ENCODE measurements at regions not wholly inside any gene's neighbourhood (a gene's known extent, or its start where the extent isn't known, plus 50 kb on each side); places are given as distances from the start of the nearest gene placed in this dataset.

GRCh38 chr21:31497914-31498313, 153.9 kb upstream of the TIAM1 start:
- no peak for DNase-seq

- no peak for DNase-seq
These were observed 149.4 kb upstream of the TIAM1 start for GRCh38 chr21:31493350-31493880.

- DNase-seq: no peak
These were observed 147.6 kb upstream of the TIAM1 start for GRCh38 chr21:31491617-31492016.

GRCh38 chr21:31490443-31490842, 146.4 kb upstream of the TIAM1 start:
- DNase-seq: no peak

- DNase-seq: no peak
These were observed 145.7 kb upstream of the TIAM1 start for GRCh38 chr21:31489726-31490125.

GRCh38 chr21:31489014-31489413, 145.0 kb upstream of the TIAM1 start:
- no peak for DNase-seq

- DNase-seq: no peak
These were observed 140.2 kb upstream of the TIAM1 start for GRCh38 chr21:31484219-31484618.

- DNase-seq: no peak
These were observed 139.1 kb upstream of the TIAM1 start for GRCh38 chr21:31483146-31483545.

- no peak for DNase-seq
These were observed 138.4 kb upstream of the TIAM1 start for GRCh38 chr21:31482460-31482859.

- no peak for DNase-seq
These were observed 136.2 kb upstream of the TIAM1 start for GRCh38 chr21:31480228-31480627.

- DNase-seq: no peak
These were observed 135.7 kb upstream of the TIAM1 start for GRCh38 chr21:31479714-31480113.

- DNase-seq: no peak
These were observed 135.2 kb upstream of the TIAM1 start for GRCh38 chr21:31479222-31479621.

GRCh38 chr21:31476263-31477022, 132.4 kb upstream of the TIAM1 start:
- DNase-seq: peak; percentile 8

GRCh38 chr21:31475223-31475622, 131.2 kb upstream of the TIAM1 start:
- DNase-seq: no peak

- peak; percentile 6 for DNase-seq
These were observed 129.8 kb upstream of the TIAM1 start for GRCh38 chr21:31473685-31474345.

GRCh38 chr21:31471865-31472264, 127.8 kb upstream of the TIAM1 start:
- DNase-seq: no peak

GRCh38 chr21:31470896-31471694, 127.0 kb upstream of the TIAM1 start:
- DNase-seq: no peak

- DNase-seq: no peak
These were observed 116.9 kb upstream of the TIAM1 start for GRCh38 chr21:31460980-31461379.

GRCh38 chr21:31459457-31459856, 115.4 kb upstream of the TIAM1 start:
- no peak for DNase-seq

GRCh38 chr21:31457675-31458074, 113.6 kb upstream of the TIAM1 start:
- no peak for DNase-seq

- no peak for DNase-seq
These were observed 112.1 kb upstream of the TIAM1 start for GRCh38 chr21:31456201-31456600.

- no peak for DNase-seq
These were observed 111.4 kb upstream of the TIAM1 start for GRCh38 chr21:31455506-31455905.

- DNase-seq: peak; percentile 20
These were observed 106.9 kb upstream of the TIAM1 start for GRCh38 chr21:31450980-31451379.
